HL-60 (cell line): ENCODE measurements at regions not wholly inside any gene's neighbourhood (a gene's known extent, or its start where the extent isn't known, plus 50 kb on each side); places are given as distances from the start of the nearest gene placed in this dataset.

Source experiments
- DNase-seq, 2 experiments: peaks; one replicate each; pipeline ENCODE4 v3.0.0-alpha.2; 2010 to 2020; ENCODE audit warnings: low read depth in 1 of 2, low spot score in 1 of 2
- H3K27ac ChIP-seq: fragments of 250-450 bp; sonication (Bioruptor Pico); replicated peaks from 2 replicates; pipeline ENCODE4 v1.5.1; 2020; ENCODE audit warnings: mild to moderate bottlenecking, moderate library complexity
- H3K27me3 ChIP-seq: fragments of 250-450 bp; sonication (Bioruptor Pico); 2 replicates; pipeline ENCODE4 v1.5.1; 2021; ENCODE audit warnings: mild to moderate bottlenecking, moderate library complexity; ENCODE audit not compliant: insufficient read depth, poor library complexity, severe bottlenecking
- H3K4me3 ChIP-seq: replicated peaks from 2 replicates; pipeline ENCODE4 v1.5.1; 2011; ENCODE audit warnings: mild to moderate bottlenecking, control low read depth, low read length; ENCODE audit not compliant: insufficient read depth
- CTCF ChIP-seq: IDR thresholded peaks from one replicate; pipeline ENCODE4 v1.5.1; 2011; ENCODE audit warnings: low read length, control low read depth, inconsistent platforms; ENCODE audit not compliant: insufficient read depth
- GABPA ChIP-seq: IDR thresholded peaks from 2 replicates; pipeline ENCODE4 v1.6.1; 2012; ENCODE audit warnings: low read depth
- POLR2AphosphoS5 ChIP-seq: IDR thresholded peaks from 2 replicates; pipeline ENCODE4 v1.6.1; 2012; ENCODE audit warnings: low read depth
- REST ChIP-seq: IDR thresholded peaks from 2 replicates; pipeline ENCODE4 v1.6.1; 2012; ENCODE audit warnings: low read depth; ENCODE audit not compliant: insufficient replicate concordance
- SPI1 ChIP-seq: IDR thresholded peaks from 2 replicates; pipeline ENCODE4 v1.6.1; 2012; ENCODE audit warnings: low read depth, mild to moderate bottlenecking, borderline replicate concordance

DNA sequence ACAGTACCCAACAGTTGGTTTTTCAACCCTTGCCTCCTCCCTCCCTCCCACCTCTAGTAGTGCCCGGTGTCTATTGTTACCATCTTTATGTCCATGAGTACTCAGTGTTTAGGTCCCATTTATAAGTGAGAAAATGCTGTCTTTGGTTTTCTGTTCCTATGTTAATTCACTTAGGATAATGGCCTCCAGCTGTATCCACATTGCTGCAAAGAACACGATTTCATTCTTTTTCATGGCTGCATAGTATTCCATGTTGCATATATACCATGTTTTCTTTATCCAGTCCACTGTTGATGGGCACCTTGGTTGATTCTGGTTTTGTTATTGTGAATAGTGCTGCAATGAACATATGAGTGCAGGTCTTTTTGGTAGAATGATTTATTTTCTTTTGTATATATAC, 631.3 kb downstream of the MED13L start:
- Histone ChIP-seq H3K27me3 (peaks cover 2% of the 10 kb centered on the region), H3K27ac (no peak overlapping the region), H3K4me3 (no peak overlapping the region)
- no peak for DNase-seq
- TF ChIP-seq GABPA, result no peak
- TF ChIP-seq SPI1, result no peak
- no peak for TF ChIP-seq CTCF
- no peak for TF ChIP-seq POLR2AphosphoS5
- TF ChIP-seq REST, result no peak

DNA sequence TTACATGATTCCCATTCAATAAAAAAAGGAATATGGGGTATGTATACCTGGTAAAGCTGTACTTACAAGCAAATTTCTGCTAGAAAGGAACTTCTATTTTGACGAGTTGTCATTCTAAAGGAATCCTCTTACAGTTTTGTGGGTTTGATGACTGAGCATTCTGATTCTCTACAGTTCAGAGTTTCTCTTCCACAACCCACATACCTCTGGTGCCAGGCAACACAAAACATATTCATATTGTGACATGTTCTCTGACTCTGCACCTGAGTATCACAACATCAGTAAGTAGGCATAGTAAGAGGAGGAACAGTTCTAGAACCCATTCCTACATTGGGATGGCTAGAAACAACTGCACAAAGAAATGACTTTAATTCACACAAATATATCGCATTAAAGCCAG, 636.6 kb downstream of the MED13L start:
- no peak for TF ChIP-seq CTCF
- Histone ChIP-seq H3K27me3 (peaks cover 4% of the 10 kb centered on the region), H3K4me3 (no peak overlapping the region), H3K27ac (no peak overlapping the region)
- DNase-seq, result no peak

DNA sequence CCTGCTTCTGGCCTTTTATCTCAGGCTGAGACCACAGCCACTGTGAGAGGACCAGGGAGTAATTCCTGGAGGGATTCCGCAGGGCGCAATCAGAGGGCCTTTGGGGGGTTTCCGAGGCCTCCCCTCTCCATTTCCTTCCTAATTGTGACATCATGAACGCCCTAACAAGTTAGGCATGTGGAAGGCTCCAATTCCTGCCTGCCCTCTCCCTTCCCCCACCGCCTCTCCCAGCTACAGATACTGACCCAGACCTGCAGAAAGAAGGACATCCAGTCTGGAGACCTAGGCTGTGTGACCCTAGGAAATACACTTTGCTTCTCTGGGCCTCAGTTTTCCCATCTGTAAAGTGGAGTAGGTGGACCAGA, 637.9 kb downstream of the MED13L start:
- no peak overlapping the region for H3K4me3 ChIP-seq

More for the DNA sequence above, 637.9 kb downstream of the MED13L start:
- Histone ChIP-seq H3K27me3 (peaks cover 4% of the 10 kb centered on the region), H3K27ac (no peak overlapping the region)
- DNase-seq, result no peak
- TF ChIP-seq POLR2AphosphoS5 (no peak), CTCF (no peak), REST (no peak), GABPA (no peak), SPI1 (no peak)
